GM21367 (cell line): ENCODE measurements at regions not wholly inside any gene's neighbourhood (a gene's known extent, or its start where the extent isn't known, plus 50 kb on each side); places are given as distances from the start of the nearest gene placed in this dataset.

Experiments used
- ATAC-seq: cut with Tn5 transposase; IDR thresholded peaks from one replicate; pipeline ENCODE4 v1.9.1; 2021; ENCODE audit not compliant: unreplicated experiment

DNA sequence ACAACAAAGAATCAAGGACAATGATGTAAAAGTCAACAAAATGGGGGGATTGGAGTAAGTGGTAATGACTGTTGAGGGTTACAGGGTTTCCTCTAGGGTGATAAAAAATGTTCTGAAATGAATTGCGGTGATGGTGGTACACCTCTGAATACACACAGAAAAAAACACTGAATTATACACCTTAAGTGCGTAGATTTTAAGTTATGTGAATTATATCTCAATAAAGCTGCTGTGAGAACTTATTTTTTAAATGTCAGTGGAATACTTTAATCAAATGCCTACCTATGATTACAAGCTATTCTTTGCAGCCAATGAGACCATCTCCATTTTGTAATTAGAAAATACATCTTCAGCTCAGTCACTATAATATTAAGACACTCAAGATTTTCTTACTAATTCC is 53.5 kb downstream of the ZNF608 start:
- ATAC-seq, result no peak

DNA sequence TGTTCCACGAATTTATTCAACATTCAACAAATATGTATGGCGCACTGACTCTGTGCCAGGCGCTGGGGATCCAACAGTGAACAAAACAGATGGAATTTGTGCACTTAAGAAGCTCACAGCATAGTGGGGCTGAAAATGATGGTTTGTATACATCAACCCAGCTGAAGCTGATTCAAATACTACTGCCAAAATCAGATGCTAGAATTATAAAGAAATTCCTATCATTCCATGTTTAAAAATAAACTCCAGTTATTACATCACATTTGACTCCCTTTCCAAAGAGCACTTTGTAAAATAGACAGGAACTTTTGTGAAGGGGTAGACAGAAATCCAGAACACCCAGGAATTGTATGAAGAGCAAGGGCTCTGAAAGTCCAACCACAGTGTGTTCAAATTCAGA is 54.1 kb downstream of the ZNF608 start:
- ATAC-seq, result no peak

- no peak for ATAC-seq
Observed at GRCh38 chr5:124689653-124690052, 56.8 kb downstream of the ZNF608 start.

DNA sequence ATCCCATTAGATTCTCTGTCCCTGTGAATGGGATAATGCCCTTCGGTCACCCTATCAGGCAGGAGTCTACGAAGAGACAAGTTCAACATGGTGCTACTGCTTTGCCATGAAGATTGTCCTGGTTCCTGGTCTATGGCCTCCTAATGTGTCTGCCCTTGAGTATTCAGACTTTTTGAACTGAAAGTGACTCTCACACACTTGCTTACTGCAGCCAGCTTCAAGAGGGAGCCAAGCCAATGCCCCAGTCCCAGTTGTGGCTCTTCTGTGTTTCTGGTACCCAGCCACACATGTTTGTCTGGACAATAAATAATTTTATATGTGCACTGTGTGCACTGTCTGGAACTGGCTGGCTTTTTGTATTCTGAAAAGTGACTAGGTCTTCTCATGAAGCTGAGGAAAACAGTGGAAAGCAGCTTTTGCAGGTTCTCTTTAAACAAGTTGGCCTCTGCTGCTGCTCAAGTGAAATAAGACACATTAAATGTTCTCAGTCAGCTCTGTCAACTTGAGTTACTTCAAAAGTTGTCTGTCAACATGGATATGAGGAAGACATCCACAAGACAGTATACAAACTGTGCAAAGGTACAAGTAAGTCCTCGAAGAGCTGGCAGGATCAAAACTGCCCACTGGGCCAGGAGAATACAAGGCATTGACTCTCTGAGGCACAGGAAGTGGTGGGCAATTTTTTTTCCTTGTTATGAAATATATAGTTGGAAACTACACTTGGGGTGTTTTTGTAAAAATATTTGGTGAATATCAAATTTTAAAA is 60.0 kb downstream of the ZNF608 start:
- no peak for ATAC-seq

DNA sequence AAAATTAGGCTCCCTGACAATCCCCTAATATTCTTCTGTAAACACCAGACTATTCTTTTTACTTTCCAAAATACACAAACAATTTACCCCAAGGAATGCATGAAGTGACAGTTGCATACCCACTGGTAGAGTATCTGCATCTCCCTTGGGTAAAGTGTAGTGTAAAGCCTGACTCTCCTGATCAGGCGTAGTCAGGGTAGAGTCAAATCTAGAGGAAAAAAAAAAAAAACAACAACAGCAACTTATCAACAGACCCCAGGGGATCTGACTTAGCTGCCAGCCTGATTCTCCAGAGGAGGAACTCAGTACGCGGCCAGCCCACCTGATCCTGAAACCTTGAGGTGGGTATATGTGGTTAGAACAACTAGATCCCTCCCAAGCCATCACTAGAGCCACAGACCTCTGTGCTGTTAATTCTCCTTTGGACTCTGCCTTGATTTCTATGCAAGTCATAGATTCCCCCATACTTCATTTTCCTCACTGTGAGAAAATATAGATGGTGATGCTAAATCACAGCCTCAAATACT is 61.0 kb downstream of the ZNF608 start:
- ATAC-seq, result no peak

GRCh38 chr5:124683917-124684555 is 62.4 kb downstream of the ZNF608 start:
- ATAC-seq, result no peak

DNA sequence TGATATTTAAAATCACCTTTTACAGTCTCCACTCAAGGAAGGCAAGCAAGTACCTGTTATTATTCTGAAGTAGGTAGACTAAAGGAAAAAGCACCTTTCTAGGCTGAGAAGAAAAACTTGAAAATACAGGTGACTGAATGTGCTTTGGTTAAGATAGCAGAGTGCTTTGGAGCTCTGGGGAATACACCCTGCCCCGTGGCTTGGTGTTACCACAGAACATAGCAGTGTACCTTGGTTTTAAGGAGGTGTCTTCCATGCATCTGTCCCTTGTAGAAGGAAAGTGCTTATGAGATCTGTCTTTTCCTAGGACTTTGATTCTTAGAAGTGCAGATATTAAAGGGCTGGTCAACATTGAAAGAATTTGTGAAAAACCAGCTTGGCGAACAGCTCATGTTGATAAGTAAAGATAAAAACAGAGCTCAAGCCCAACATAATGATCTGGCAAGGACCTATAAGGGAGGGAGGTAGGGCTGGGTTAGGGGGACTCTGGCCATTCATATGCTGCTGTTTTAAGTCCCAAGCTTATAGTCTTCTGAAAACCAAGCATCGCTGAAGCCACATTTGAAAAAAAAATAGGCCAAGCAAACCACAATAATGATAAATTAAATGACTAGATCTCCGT is 66.8 kb downstream of the ZNF608 start:
- no peak for ATAC-seq

GRCh38 chr5:124678922-124679519 is 67.4 kb downstream of the ZNF608 start:
- no peak for ATAC-seq

DNA sequence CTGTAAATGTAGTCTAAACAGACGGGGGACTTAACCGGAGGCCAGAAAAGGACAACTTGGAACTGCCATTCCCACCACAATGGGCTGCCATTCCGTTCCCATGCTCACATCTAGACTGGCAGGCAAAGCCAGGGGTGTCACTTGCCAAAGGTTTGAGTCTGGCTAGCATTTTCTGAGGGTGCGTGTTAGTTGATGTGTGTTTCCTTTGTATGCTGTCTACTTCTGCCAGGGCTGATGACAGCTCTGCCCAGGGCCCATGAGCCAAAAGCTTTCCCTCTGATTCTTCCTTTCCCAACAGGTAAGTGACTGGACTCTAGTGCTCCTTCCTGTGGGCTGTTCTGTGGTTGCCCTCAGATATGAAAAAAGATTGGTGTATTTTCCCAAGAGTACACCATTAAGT is 68.0 kb downstream of the ZNF608 start:
- no peak for ATAC-seq

GRCh38 chr5:124677374-124678351 is 68.8 kb downstream of the ZNF608 start:
- ATAC-seq, result no peak

GRCh38 chr5:124675931-124676846 is 70.2 kb downstream of the ZNF608 start:
- no peak for ATAC-seq

GRCh38 chr5:124671193-124671592 is 75.2 kb downstream of the ZNF608 start:
- ATAC-seq, result no peak

GRCh38 chr5:124670722-124671184 is 75.7 kb downstream of the ZNF608 start:
- ATAC-seq, result no peak

DNA sequence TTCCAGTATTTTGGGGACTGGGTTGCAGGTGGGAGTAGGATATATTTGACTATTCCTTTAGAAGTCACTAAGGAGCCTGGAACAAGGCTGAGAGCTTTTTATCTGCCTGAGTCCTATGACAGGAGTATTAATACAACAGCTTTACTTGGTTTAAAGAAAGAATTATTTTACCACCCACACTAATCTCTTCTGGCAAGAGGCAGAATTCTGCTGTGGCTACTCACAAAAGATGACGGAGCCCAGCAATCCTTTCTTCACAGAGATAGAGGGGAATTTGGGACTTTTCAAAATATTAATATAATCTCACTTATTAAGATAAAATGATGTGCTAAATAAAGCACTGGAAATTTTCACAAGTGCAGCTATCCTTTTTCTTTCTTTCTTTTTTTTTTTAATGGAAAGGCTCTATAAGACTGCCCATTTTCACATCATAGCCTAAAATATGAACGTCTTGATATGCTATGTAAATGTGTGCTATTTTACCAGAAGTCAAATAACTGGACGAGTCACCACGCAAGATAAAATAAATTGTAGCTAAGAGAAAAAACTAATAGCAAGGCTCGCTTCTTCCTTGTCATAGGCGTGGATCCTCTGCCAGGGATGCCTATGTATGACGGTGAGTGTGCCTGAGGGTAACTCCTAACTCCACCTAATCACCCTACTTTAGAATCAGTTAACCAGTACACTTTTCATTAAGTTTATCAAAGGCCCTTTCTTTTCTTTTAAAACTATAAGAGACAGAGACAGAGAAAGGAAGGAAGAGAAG is 76.3 kb downstream of the ZNF608 start:
- no peak for ATAC-seq

- ATAC-seq, result no peak
Observed at GRCh38 chr5:124669300-124669648, 77.2 kb downstream of the ZNF608 start.

DNA sequence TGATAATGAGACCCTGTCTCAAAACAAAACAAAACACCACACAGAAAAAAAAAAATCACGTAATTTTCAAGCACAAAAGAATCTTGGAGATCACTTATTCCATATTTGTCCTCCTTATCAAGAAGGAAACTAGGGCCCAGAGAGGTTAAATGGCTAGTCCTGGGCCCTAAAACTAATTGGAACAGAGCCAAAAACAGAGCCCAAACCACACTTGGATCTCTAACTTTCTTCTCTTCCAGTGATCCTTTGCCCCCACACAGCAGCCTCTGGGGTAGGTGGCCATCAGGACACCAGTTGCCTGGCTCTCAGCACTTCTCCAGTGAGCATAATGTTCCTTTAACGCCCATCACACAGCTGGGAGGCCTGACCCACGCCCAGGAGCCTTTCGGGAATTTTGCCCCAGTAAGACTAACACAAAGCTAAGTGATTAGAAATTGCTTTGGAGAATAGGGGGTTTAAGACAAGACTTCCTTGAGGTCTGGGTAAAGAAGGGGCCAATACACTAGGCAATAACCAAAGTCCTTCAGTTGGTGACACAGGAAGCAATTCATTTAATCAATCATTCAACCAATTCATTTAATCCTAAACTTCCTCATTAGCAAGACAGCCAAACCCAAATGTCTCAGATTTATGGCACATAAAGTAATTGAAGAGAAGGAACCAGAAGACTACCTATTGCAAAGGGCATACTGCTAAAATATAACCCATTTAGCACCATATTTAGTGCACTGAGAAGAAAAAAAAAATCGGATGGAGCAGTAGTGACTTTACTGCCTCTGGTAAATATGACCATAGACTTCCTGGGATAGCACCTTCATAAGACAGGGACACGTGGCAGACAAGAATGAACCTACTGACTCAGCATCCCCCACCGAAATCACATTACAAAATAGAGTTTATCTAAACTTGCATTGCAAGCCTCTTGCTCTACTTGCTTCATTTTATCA is 77.8 kb downstream of the ZNF608 start:
- no peak for ATAC-seq

GRCh38 chr5:124665625-124666024 is 80.8 kb downstream of the ZNF608 start:
- no peak for ATAC-seq

- ATAC-seq, result no peak
Observed at GRCh38 chr5:124665035-124665434, 81.4 kb downstream of the ZNF608 start.
